Inferior parietal cortex (tissue), 1 donor: ENCODE measurements at regions not wholly inside any gene's neighbourhood (a gene's known extent, or its start where the extent isn't known, plus 50 kb on each side); places are given as distances from the start of the nearest gene placed in this dataset.
A peak's percentile ranks its signal among the peaks of the same experiment; 100 is the strongest.
"Not testable (repeated sequence)": the region's sequence is repeated elsewhere in the genome, so short reads cannot be mapped to it uniquely, and the experiment has no call there.

Experiments
- DNase-seq: peaks from one replicate; pipeline ENCODE4 v3.0.0-alpha.2; 2016; ENCODE audit errors: extremely low spot score

DNA sequence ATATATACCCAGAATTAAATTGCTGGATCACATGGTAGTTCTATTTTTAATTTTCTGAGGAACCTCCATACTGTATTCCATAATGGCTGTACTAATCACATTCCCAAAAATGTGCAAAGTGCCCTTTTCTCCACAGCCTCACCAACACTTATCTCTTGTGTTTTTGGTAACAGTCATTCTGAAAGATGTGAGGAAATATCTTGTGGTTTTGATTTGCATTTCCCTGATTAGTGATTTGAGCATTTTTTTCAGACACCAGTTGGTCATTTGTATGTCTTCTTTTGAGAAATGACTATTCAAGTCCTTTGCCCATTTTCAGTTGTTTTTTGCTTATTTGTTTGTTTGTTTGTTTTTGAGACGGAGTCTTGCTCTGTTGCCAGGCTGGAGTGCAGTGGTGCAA is 98.1 kb upstream of the SIMC1 start:
- not testable (repeated sequence) for DNase-seq

DNA sequence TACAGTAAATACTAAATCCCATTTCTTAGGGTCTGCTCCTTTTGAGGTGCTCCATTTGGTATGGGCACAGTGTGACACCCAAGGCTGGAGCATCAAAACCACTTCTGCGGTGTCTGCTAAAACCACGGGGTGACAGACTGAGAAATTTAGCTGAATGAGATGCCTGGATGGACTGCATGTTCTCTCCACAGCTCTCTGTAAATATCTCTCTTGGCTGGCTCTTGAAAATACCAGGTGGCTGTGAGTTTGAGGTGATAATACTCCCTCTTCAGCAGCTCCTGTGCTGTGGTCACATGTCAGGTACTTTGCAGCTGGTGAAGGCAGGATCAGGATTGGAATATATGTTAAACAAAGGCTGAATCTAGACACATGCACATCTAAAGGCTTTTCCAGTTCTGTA is 93.7 kb upstream of the SIMC1 start:
- peak; percentile 24 for DNase-seq

DNA sequence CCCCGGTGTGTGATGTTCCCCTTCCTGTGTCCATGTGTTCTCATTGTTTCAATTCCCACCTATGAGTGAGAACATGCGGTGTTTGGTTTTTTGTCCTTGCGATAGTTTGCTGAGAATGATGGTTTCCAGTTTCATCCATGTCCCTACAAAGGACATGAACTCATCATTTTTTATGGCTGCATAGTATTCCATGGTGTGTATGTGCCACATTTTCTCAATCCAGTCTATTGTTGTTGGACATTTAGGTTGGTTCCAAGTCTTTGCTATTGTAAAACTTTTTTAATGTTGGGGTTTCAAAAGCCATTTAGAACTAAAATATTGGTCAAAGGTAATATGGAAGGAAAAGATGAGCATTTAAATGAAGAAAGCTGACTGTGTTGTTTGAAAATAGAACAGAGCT is 88.3 kb upstream of the SIMC1 start:
- DNase-seq, result not testable (repeated sequence)

DNA sequence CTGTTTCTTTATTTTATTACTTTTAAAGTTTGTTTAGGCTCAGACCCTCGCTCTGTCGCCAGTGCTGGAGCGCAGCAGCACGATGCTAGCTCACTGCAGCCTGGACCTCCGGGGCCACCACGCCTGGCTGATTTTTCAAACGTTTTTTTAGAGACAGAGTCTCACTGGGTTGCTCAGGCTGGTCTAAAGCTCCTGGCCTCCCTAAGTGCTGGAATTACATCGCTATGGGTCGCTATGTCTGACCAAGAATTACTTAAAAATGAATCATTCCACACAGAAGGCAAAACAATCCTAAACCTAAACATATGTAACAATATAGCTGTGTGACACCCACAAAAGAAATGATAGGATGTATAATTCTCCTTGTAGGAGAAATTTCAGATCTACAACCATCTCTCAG is 86.9 kb upstream of the SIMC1 start:
- DNase-seq, result no peak

DNA sequence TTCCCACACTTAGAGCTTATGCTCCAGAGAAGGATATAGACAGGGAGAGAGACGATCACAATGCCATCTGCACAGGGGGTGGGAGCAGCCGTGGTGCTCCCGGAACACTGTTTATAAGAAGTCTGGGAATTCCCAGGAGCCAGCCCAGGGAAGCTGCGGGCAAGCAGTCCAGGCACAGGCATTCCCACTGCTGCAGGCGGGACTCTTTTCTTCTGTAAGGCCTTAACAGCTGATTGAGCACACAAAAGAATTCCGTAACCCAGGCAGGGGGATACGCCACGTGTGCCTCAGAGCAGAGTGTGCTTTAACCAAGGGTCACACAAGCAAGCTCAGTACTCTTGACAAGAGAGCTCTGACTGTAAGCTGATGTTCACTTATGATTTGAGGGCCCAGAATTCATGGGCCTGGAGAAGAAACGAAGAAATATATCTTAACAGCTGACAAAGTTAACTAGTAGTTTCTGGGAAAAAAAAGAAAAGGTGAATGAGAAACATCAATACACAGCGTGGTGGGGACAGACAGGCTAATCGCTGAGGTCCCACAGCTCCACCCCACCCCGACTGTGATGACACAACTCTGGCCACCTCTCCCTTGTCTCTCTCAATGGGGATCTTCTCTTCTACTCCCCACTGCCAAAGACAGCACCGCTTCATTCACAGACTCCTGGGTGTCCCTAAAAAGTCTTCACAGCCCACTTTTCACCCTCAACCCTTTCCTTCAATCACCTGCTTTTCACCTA is 85.9 kb upstream of the SIMC1 start:
- DNase-seq, result no peak

DNA sequence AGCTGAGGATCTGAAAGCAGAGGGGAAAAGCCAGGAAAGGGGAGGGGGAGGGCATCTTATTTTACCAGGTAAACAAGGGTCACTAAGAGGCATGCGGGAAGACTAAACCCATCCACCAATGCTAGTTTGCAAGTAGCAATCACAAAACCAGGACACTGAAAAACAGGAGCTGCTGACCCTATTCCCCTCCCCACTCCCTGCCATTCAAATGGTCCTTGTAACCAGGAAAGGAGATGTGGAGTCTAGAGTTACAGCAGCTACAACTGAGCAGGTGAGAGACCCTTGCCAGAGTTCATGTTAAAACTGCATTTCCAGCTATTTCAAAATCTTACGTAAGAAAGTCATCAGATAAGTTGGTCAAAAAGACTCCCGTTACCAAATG is 85.3 kb upstream of the SIMC1 start:
- DNase-seq, result no peak

DNA sequence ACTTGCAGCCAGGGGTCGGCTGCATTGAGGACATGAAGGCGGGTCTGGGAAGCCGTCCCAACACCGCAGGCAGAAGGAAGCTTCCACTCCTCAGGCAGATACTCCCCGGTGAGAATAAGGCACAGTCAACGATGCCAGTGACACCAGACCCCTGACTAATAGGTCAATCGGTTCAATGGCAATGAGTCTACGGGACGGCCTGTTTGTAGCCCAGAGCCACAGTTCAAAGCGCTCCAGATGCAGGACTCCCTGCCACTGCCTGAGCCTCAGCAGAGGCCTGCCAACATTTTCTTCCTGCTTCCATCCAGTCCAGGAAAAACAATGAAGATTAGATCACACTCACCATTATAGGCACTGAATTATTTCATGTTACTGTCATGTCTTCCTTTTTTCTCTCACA is 84.5 kb upstream of the SIMC1 start:
- DNase-seq, result no peak

DNA sequence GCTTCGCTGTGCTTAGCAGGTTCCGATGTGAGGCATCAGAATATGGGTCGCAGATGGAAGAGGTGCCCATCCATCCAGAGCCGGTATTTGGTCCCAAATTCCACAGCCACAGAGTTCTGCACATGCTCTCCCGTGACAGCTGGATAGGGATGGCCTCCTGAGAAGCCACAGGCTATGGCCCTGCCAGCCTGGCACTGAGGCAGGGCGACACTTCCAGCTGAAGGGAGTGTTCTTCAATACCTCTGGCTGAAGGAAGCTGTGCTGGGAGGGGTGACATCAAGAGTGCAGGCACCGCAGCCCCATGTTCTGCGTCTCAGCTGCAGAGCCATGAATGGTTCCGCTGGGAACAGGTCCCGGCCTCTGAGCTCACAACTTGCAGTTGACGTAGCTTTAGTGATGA is 83.4 kb upstream of the SIMC1 start:
- no peak for DNase-seq

DNA sequence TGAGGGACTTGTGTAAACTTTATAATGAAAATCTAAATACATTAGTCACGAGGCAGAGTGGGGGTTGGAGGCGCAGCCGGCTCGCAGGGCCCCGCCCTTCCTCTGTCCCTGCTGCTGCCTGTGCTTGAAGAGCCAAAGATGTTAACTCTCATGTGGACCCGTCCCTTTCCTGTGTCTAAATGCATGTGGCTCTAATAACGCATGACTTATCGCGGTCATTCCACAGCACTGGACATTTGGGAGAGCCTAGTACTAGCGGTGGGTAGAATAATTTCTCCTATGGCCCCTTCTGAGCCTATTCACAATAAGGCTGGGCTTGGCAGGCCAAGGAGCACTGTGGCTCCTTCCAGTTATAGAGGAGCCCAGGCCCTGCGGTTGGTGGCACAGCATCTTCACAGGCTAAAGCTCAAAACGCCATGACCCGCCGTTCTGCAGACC is 82.3 kb upstream of the SIMC1 start:
- DNase-seq, result no peak

DNA sequence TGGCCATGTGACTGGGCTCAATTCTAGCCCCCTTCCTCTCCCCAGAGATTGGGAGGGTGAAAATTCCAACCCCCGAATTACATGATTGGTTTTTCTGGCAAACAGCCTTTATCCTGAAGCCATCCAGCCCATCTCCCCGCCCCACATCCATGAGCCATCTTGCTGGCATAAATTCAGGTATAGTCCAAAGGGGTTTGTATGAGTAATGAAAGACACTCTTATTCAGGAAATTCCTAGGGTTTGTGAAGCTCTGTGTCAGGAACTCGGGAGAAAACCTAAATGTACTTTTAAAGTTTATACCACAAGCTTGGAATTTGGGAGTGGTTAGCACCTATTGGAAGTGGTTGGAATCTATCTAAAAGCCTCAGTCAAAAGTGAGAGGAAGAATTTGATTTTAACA is 80.6 kb upstream of the SIMC1 start:
- DNase-seq, result no peak

DNA sequence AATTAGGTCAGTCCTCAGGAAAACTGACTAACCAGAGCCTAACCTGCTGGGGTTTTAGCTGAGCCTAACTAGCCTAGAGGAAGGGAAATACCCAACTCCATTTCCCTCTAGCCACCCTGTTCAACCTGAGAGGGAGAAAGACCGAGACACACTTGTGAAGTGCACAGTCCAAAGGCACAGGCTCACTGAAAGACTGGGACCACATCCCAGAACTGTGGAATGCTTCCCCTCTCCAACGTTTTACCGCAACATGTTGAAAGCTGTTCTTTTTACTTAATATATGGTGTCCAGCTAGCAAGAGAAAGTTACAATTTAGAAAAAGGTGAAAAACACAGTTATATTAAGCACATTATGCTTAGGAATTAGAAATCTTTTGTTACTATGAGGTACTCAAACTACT is 76.8 kb upstream of the SIMC1 start:
- no peak for DNase-seq

DNA sequence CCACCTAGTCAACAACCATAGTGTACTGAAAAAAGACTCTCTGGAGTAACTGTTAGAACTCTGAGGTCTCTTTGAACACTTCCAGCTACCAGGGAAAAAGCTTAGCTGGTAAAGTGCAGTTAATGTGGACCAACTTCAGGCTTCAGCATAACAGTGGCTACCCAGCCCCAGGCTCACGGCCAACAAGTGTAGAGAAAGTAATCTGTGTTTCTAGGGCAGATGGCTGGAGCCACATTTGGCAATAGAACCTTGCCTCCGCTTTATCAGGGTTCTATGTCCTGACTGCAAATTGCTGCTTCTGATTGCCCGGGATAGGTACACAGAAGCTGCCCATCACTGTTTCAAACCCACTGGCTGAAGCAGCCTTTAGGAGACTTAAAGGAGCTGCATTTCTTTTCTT is 76.0 kb upstream of the SIMC1 start:
- DNase-seq, result no peak

DNA sequence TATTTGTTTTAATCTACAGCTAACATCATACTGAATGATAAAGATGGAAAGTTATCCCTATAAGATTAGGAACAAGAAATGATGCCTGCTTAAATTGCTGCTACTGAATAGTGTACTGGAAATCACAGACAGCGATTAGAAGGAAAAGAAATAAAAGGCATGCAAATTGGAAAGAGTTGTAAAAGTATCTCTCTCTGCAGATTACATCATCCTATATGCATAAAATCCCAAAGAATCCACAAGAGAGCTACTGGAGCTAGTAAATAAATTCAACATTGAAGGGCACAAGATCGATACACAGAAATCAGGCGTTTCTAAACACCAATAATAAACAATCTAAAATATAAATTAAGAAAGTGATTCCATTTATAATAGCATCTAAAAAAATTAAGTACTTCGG is 75.3 kb upstream of the SIMC1 start:
- DNase-seq, result no peak

DNA sequence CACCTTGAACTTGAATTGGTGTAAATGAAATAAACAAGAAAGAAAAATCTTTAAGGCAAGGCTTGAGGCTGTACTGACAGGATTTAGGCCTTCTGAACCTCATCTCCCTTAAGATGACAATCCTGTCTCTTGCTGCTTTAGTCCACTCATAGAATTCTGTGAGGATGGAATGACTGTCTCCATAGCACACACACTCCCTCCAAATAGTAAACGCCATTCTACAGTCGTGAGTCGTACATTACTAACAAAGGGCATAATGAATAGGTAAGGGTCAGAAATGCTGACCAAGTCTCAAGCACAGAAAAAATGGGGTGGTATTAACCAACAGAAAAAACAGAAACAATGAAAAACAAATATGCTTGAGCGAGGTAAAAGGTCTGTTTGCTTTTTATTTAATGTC is 71.8 kb upstream of the SIMC1 start:
- no peak for DNase-seq

DNA sequence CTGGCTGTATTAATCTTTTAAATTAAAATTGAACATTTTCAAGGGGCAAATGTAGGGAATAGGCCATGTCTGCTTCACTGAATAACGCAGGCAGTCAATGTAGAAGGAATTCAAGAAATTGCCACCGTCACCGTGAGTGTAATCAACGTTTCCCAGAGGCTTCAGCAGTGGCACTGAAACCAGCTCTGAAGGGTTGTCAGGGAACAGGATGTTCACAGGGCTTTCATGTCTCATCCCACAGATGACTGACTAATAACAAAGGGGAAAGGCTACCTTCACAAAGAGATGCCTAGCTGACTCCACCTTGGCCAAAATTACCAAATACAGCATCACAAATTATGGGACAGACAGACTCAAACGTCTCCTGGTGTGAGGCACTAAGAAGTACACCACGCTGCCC is 70.4 kb upstream of the SIMC1 start:
- DNase-seq, result no peak

DNA sequence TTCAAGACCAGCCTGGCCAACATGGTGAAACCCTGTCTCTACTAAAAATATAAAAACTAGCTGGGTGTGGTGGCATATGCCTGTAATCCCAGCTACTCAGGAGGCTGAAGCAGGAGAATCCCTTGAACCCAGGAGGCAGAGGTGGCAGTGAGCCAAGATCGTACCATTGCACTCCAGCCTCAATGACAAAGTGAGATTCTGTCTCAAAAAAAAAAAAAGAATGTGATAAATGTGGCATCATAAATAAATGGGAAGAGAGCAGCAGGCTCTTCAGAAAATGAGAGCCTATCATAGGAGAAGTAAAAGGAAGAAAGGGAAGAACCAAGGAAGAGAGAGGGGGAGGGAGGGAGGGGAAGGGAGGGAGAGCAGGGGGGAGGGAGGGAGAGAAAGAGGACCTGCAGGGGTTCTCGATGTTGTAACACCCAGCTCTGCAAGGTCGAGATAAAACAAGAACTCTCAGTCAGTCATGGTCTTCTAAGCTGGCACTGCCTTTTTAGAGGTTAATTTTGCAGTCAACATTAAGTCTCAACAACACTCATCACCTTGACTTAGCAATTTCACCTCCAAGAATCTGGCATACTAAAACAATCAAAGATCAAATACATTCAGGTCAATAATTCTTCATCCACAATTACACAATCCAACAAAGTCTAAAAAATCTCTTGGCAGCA is 68.7 kb upstream of the SIMC1 start:
- no peak for DNase-seq

DNA sequence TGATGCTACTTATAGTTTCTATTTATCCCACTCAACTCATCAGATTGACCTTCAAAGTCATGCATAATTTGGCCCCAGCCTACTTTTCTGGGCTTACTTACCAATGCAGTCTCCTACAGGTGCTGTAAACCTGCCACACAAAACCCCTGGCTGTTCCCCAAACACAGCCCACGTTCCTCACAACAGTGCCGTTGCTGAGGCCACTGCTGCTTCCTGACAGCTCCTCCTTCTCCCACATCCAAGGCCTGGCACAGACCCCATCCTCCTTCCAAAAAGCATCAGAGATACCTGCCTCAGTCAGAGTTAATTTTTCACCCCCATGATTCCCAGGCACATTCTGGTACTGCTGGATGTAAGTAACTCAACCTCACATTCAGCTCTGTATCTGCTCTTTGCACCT is 68.1 kb upstream of the SIMC1 start:
- no peak for DNase-seq

DNA sequence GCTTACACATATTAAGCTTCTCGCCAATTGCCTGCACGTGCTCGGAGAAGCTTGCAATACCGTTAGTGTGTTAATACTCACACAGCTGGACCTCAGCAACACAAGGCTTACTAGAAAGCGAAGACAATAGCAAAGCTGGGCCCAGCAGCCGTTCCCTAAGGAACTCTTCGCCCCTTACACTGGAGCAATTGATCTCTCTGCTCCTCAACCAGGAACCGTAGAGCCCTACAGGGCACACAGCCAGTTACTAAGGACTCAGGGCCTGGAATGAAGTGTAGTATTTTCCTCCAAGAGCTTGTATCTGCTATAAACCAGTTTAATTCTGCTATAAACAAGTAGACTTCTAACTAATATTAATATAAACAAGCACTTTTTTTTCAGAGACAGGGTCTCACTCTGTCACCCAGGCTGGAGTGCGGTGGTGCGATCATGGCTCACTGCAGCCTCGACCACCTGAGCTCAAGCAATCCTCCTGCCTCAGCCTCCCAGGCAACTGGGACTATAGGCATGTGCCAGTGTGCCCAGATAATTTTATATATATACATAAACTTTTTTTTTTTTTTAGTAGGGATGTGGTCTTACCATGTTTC is 67.0 kb upstream of the SIMC1 start:
- DNase-seq, result no peak

DNA sequence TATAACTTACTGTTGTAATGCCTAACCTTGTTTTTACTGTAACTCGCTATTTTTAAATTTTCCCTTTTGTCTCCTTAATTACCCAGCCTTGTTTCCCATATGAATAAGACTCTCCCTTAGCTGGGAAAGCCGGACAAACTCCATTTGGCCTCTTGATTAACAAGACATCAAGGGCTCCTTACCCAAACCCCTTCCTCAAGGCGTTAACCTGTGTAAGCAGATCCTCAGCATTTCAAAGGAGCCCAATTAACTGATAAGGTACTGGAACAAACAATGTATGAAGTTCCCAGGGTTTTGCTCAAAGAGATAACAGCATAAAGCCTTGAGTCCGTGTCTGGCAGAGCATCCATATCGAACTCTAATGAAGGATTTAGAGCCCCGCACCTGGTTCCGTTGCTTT is 66.0 kb upstream of the SIMC1 start:
- no peak for DNase-seq

DNA sequence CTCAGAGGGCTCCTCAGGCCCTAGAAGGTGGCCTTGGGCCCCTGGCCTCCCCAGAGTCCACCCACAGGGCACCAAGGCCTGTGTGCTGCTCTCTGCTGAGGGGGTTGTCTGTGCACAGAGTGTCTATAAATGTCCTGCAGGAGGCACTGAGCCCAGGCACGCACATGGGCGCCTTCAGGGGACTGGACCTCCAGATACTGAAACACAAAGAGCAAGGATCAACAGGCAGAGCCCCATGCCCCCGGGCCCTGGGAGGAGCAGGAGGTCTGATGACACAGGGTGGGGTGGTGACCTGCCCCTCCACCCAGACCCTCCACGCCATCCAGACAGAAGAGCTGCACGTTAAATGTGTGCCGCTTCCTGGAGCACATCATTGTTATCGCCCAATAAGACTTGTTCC is 64.6 kb upstream of the SIMC1 start:
- DNase-seq, result no peak

DNA sequence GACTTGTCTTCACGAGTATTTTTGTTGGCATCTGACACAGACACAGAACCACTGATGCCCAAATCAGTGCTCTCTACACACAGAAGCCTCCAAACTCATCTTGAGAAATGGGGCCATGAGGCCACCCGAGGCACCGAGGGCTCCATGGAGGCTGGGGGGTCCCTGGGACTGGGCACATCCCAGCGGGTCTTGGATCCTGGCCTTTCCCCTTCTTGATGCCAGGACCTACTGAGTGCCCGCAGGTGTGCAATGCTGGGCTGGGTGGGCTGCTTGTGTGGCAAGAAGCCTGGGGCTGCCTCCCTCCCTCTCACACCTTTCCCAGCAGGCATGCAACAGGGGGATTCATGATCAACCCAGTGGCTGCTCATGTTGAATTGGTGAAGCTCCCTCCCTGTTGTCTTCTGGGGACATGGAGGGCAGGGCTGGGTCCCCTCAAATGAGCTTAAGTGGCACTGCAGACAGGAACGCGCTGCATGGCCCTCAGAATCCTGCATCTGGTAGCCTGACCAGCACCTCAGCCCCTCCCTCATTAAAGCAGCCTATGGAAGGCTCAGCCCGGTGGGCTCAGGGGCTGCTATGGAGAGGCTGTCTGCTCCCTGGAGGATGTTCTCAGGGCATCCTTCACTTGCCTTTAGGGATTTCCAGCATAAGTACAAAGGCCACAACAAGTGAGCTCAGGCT is 63.7 kb upstream of the SIMC1 start:
- no peak for DNase-seq

DNA sequence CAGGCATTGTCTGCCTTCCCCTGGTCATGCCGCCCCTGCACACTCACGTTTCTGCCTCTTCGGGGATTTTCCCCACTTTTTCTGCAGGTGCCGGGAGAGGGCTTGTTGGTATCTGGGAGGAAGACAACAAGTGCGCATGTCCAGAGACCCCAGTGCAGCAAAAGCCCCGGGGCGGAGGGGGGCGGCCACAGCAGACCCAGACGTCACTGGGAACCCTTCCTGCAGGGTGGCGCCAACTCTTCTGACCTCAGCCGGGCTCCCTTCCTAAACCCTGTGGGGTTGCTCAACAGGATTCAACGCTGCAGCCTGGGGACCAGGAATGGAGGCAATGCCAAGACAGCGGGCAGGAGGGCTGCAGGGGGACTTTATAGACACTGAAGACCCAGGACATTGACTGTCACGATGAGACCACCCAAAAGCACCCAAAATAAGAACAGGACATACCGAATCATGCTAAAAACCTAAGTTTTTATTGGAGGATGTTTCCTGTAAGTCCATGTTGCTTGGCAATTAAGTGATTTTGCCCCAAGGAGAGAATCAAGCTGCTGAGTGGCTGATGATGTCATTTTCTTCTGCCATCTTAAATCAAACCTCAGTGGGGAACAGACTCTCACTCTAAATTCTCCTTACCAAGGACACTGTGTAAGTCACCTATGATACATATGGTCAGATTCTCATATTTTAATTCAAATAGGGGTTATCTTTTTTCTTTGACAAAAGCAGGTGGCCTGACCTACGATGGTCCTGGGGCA is 62.9 kb upstream of the SIMC1 start:
- DNase-seq, result no peak
